GM10248 (cell line): ENCODE measurements at regions not wholly inside any gene's neighbourhood (a gene's known extent, or its start where the extent isn't known, plus 50 kb on each side); places are given as distances from the start of the nearest gene placed in this dataset.

Experiments used
- CTCF ChIA-PET: fragments of 300-600 bp; sonication (Branson Sonifier 250); formaldehyde crosslinking; extraction: SDS; loops from one replicate; lab custom pipeline; 2021; ENCODE audit warnings: antibody characterized with exemption; lab: Yijun Ruan, JAX
- POLR2A ChIA-PET: fragments of 350-650 bp; sonication (Branson Sonifier 250); formaldehyde crosslinking; extraction: SDS; loops from one replicate; lab custom pipeline; 2020; ENCODE audit warnings: antibody characterized with exemption; lab: Yijun Ruan, JAX
- DNase-seq: peaks from one replicate; pipeline ENCODE4 v3.0.0; 2012; ENCODE audit errors: extremely low spot score
- TF ChIP-seq, protein P1 (sequence below): IDR thresholded peaks from 2 replicates; pipeline ENCODE4 v1.5.1; 2012; ENCODE audit warnings: mild to moderate bottlenecking, low read depth; ENCODE audit errors: extremely low read depth, missing control alignments, control extremely low read depth

DNA sequence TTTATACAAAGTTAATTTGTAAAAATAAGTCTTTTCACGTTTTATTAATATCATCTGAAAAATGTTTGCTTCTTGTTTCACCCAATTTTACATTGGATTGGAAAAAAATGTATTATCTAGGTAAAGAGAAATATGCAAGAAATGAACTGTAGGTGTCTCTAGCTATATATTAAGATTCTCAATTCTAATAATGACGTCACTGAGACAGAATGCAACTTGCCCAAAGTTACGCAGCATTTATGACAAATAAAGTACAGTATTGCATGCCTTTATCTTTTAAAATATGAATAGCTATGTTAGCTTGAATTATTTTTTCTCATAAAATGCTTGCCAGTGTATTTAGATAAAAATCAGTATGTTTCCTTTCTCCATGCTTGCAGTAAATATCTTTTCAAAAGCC, 728.8 kb downstream of the RERGL start:
- POLR2A ChIA-PET = no interaction called here
- CTCF ChIA-PET = interaction anchor here (0.8 kb wide), 1 partner anchor 26 kb away, joined by 3 read pairs; no protein-coding TSS in a partner anchor
- TF ChIP-seq, protein P1, sequence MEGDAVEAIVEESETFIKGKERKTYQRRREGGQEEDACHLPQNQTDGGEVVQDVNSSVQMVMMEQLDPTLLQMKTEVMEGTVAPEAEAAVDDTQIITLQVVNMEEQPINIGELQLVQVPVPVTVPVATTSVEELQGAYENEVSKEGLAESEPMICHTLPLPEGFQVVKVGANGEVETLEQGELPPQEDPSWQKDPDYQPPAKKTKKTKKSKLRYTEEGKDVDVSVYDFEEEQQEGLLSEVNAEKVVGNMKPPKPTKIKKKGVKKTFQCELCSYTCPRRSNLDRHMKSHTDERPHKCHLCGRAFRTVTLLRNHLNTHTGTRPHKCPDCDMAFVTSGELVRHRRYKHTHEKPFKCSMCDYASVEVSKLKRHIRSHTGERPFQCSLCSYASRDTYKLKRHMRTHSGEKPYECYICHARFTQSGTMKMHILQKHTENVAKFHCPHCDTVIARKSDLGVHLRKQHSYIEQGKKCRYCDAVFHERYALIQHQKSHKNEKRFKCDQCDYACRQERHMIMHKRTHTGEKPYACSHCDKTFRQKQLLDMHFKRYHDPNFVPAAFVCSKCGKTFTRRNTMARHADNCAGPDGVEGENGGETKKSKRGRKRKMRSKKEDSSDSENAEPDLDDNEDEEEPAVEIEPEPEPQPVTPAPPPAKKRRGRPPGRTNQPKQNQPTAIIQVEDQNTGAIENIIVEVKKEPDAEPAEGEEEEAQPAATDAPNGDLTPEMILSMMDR = no peak
- no peak for DNase-seq

DNA sequence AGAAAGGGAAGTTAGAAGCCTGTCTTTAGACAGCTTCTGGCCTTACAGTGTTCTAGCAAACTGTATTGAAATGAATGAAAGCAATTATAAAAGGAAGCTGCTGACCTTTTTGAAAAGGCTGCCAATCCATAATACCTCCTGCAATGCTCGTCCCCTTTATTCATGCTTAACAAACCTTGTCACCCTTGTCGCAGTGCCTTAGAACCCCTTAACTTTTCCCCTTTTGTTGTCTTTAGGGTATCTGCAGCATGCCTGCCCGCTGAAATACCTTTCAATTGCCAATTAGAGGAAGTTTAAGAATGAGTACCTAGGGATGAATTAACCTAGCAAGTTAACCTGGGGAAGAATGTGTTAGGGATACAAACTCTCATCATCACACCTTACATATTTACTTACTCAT, 731.2 kb downstream of the RERGL start:
- ChIA-PET POLR2A (no interaction called here), CTCF (interaction anchor here (1.3 to 2.2 kb wide), 2 partner anchors 10 to 23 kb away, joined by 3 to 5 read pairs; no protein-coding TSS in a partner anchor)
- no peak for DNase-seq
- TF ChIP-seq, protein P1 = no peak

DNA sequence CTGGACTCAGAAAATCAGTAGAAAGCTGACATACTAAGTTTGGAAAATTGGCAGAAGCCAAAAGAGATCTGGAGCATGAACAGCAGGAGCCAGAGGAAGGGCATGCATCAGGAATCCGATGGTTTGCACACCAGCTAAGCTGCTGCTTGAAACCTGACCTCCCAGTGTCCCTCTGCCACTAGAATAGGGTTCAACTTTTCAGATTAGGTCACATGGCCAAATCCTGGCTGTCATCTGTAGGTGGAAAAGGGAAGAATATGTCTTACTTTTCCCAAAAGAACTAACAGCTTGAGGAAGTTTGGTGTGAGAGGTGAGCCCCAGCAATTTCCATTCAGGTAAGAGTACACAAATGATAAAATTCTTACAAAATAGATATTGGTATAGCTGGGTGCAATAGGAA, 732.6 kb downstream of the RERGL start:
- TF ChIP-seq, protein P1 = no peak
- CTCF ChIA-PET = interaction anchor here (2.2 kb wide), 1 partner anchor 11 kb away, joined by 5 read pairs; no protein-coding TSS in a partner anchor
- POLR2A ChIA-PET = no interaction called here
- no peak for DNase-seq

DNA sequence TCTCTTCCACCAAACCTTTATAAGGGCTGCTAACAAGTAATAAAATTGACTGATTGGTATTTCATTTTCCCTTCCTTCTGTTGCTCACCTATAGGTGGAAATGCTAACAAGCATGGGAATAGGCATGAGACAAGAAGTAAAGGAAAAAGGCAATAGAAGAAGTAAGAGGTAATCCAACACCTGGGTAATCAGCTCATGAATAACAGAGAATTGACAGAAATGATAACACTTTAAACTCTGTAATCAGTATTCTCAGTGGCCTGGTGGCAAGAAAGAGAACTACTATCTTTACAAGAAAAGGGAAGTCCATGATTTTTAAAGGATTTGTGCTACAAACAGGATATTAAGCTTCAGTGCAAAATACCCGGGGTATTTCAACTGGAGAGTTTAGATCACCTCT, 737.8 kb downstream of the RERGL start:
- DNase-seq = no peak
- POLR2A ChIA-PET = no interaction called here
- CTCF ChIA-PET = interaction anchor here (1.0 kb wide), 1 partner anchor 237 kb away, joined by 3 read pairs; no protein-coding TSS in a partner anchor
- TF ChIP-seq, protein P1 = no peak

DNA sequence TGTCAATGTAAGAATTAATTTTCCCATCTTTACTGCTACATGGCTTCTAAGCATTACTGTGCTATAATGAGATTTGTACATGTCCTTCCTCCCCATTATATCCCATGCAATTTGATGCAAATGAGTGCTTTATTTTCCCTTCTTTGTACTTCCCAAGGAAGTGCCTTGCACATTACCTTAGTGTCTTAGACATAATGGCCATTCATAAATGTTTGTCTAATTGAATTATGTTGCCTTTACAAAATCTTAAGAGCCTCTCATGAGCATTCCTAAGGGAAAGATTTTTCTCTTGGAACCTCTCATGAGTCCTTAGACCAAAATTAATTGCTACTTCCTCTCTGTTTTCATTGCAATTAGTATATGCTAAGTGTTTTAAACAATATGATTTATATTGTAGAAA, 741.7 kb downstream of the RERGL start:
- TF ChIP-seq, protein P1 = no peak
- POLR2A ChIA-PET = no interaction called here
- no peak for DNase-seq
- CTCF ChIA-PET = interaction anchor here (0.9 kb wide), 1 partner anchor 16 kb away, joined by 3 read pairs; no protein-coding TSS in a partner anchor

DNA sequence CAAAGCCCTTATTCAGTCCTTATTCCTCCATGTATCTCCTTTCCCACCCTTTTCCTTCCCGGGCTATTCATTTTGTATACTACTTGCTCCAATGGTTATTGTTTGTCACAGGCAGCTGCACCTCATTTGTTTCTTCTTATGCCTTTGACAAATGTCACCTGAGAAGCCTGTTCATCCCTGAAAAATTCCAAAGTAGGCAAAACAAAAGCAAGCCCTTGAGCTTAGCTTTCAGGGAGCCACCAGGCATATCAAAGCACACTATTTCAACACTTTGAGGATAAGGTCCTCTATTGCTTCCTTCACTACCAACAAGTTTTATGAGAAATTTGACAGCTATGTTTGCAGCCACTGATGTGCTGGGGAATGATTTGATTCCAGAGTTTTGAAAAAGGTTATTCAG, 738.7 kb upstream of the LMO3 start:
- CTCF ChIA-PET = no interaction called here
- POLR2A ChIA-PET = no interaction called here
- no peak for DNase-seq
- TF ChIP-seq, protein P1 = no peak
